ENCODE measurements at regions not wholly inside any gene's neighbourhood (a gene's known extent, or its start where the extent isn't known, plus 50 kb on each side); places are given as distances from the start of the nearest gene placed in this dataset.

DNA sequence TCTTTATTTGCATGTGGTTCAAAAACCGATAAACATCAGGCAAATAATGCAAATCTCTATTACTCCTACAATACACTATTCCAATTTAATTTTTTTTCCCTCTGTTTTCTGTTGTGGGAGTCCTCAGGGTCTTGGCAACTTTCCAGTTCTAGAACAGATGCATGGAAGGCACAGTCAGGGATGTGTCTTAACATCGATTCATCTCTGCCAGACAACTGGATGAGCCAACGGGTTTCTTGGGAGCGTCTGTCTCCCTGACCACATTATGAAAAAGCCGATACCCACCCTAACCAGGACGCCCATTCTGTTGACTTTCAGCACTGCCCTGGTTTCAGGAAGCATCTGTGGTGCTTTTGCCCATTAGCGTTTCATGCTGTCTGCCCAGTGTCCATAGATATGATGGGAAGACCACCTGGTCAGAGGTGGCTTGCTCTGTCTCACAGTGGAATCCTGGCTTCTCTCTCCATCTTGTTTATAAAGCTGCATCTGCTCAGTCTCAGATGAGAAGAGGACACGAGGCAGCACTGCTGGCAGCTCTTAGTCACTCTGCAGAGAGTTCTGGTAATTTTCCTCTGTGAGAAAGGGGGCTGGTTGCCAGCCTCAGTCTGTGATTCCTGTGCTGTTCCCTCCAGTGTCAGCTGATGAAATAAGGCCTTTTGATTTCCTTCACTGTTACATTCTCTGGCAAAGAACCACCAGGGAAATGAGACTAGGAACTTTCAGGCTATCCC lies 57.9 kb upstream of the KCNE4 start:
- TF ChIP-seq, protein P1, sequence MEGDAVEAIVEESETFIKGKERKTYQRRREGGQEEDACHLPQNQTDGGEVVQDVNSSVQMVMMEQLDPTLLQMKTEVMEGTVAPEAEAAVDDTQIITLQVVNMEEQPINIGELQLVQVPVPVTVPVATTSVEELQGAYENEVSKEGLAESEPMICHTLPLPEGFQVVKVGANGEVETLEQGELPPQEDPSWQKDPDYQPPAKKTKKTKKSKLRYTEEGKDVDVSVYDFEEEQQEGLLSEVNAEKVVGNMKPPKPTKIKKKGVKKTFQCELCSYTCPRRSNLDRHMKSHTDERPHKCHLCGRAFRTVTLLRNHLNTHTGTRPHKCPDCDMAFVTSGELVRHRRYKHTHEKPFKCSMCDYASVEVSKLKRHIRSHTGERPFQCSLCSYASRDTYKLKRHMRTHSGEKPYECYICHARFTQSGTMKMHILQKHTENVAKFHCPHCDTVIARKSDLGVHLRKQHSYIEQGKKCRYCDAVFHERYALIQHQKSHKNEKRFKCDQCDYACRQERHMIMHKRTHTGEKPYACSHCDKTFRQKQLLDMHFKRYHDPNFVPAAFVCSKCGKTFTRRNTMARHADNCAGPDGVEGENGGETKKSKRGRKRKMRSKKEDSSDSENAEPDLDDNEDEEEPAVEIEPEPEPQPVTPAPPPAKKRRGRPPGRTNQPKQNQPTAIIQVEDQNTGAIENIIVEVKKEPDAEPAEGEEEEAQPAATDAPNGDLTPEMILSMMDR (conservative IDR thresholded peaks at IDR 0.05; ENCODE audit: low read depth), result no peak
- no peak for DNase-seq (ENCODE audit: low spot score)
- H3K27ac ChIP-seq, result no peak overlapping the region
- ChIA-PET POLR2A (ENCODE audit: low non-redundant PET) (no interaction called here), CTCF (interaction anchor here (0.6 to 2.8 kb wide), 2 partner anchors 22 to 576 kb away, joined by 3 to 16 read pairs; no protein-coding TSS in a partner anchor)

DNA sequence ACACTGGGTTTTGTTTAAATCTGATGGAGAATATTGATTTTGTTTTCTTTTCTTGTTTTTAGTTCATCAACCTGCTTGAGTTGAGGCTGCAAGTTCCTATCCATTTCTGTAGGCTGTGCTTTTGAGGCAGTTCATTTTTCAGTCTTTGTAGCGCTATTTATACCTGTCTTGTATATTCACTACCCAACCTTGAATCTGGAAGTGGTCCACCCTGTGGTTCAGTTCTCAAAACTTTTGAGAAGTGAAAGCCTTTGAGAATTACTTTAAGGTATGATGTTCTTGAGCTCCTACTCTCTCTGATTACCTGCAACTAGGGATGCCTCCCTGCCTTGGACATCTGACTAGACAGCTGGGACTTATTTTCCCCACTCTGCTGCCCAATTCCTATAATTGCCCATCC lies 53.5 kb upstream of the KCNE4 start:
- CTCF ChIA-PET, result no interaction called here
- POLR2A ChIA-PET (ENCODE audit: low non-redundant PET), result no interaction called here

DNA sequence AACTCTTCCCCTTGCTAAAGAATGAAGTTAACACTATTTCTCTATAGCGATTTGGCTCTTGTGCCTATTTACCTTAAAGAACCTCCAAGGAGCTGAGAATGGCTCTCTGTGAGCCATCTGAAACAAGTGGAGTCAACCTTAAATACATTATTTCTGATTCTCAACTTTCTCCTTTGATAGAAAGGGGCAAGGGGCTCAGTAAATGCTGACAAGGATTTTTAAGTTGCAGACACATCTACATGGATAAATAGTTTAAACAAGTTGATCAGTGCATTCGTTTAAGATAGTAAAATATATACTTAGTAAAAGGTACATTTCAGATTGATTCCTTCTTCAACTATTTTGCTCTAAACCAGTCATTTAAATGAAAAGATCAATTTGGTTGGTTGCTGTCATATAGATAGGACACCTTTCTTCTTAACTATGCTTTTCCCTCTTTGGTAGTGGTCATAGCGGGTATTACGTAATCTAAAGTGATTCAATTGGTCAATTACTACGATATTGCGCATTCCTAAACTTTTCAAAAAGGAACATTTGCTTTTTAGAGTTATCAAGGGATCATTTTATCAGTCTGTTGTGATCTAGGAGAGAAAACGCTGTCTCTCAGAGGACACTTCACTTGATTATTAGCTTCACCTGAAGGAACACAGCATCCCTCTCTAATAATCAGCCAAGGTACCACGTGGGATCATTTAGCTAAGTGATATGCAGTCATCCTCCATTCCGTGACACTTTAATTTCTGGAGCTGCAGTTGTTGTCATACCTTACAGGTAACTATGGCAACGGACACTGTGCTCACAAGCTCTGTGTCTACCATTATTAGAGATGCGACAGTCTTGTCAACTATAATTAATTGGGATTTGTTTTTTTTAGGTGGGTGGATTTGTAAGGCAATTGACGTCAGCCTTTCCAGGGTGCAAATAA lies 50.9 kb upstream of the KCNE4 start:
- CTCF ChIA-PET, result interaction anchor here (0.7 kb wide), 1 partner anchor 1661 kb away, joined by 3 read pairs; no protein-coding TSS in a partner anchor
- H3K27ac ChIP-seq, result no peak overlapping the region
- POLR2A ChIA-PET (ENCODE audit: low non-redundant PET), result no interaction called here
- TF ChIP-seq, protein P1 (conservative IDR thresholded peaks at IDR 0.05; ENCODE audit: low read depth), result no peak
- DNase-seq (ENCODE audit: low spot score), result no peak

More for the DNA sequence above, 53.5 kb upstream of the KCNE4 start:
- TF ChIP-seq, protein P1 (conservative IDR thresholded peaks at IDR 0.05; ENCODE audit: low read depth), result no peak
- no peak for DNase-seq (ENCODE audit: low spot score)
- no peak overlapping the region for H3K27ac ChIP-seq

DNA sequence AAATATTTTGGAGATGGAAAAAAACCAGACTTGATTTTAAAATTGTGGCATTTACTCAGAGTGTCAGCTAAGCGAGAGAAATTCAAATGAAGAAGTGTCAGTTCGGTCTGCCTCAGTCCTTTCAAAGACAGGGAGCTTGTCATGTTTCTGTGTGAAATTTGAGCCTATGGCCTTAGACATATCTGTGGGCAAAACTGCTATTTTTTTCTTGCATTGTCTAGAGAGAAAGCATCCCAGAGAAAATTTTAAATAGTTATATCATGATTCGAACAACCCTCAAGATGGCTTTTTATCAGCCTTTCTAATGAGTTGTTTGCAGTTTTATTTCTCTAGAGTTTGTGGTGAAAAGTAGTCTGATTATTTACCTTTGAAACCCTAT lies 50.2 kb upstream of the KCNE4 start:
- H3K27ac ChIP-seq, result no peak overlapping the region
- POLR2A ChIA-PET (ENCODE audit: low non-redundant PET), result no interaction called here
- no peak for DNase-seq (ENCODE audit: low spot score)
- TF ChIP-seq, protein P1 (conservative IDR thresholded peaks at IDR 0.05; ENCODE audit: low read depth), result no peak
- CTCF ChIA-PET, result interaction anchor here (0.7 kb wide), 1 partner anchor 160 kb away, joined by 3 read pairs; no protein-coding TSS in a partner anchor
